M059J (cell line): ENCODE measurements at regions not wholly inside any gene's neighbourhood (a gene's known extent, or its start where the extent isn't known, plus 50 kb on each side); places are given as distances from the start of the nearest gene placed in this dataset.
"Not testable (repeated sequence)": the region's sequence is repeated elsewhere in the genome, so short reads cannot be mapped to it uniquely, and the experiment has no call there.

ENCODE experiments used
- DNase-seq: peaks from one replicate; pipeline ENCODE4 v3.0.0-alpha.2; 2012; ENCODE audit warnings: low read depth

- peak; percentile 41 for DNase-seq
These were observed 251.8 kb upstream of the DMRT1 start for GRCh38 chr9:589723-590122.

DNA sequence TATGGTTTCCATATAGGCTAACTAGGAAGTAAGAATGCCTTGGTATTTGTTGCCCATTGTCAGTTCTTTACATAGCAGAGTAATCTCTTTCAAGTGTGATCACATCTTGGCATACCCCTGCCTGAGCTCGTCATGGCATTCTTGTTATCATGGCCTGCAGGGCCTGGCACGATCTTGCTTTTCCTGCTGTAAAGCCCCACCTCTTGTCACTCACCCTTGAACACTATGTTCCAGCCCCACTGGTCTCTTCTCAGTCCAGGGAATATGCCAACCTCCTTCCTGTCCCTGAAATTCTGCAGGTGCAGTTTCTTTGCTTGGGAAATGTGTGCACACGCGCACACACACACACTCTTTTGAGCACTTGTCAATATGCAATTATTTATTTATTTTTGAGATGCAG lies 250.2 kb upstream of the DMRT1 start:
- DNase-seq: peak; percentile 4

DNA sequence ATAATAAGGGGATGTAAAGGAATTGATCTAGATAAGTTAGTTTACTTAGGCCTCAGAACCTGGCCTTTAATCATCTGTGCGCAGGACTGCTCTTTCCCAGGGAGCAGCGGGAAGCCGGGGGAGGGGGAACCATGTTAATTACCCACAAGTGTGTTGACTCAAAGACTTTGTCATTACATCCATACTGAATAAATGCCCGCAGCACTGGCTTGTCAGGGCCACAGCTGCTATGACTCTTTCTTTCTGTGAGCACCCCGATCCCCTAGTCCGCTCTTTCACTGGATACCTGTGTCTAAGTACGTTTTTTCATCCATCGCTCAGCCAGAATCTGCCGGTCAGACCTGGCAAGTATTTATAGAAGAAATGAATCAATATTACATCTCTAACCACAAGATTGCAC lies 249.3 kb upstream of the DMRT1 start:
- no peak for DNase-seq

- no peak for DNase-seq
These were observed 248.8 kb upstream of the DMRT1 start for GRCh38 chr9:592733-593132.

DNA sequence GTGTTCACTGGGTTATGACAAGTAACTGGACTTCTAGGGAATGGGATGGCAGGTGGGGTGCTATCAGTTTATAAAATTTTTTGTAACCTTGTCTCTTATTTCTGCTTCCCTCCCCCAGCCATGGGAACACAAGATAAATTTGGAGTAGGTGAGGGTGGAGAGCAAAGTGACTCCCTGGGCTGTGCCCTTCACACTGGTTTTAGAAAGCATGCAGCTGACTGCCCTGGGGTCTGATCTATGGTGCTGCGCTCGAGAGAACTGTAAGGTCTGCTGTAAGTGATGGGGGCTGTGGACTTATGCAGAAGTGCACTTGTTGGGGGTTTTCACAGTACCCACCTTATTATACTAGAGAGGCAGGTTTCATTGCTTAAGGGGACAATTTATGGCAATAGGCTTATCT lies 247.7 kb upstream of the DMRT1 start:
- DNase-seq: no peak

- DNase-seq: no peak
These were observed 244.8 kb upstream of the DMRT1 start for GRCh38 chr9:596703-597102.

DNA sequence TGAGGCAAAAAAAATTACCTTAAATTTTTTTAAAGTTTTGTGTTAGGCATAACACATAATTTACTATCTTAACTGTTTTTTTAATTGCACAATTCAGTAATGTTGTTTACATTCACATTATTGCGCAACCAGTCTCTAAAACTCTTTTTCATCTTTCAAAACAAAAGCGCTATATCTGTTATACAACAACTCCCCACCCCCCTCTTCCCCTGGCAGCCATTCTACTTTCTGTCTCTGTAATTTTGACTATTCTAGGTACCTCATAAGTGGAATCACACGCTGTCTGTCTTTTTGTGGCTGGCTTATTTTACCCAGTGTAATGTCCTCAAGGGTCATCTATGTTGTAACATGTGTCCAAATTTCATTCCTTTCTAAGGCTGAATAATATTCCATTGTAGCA lies 241.5 kb upstream of the DMRT1 start:
- DNase-seq: no peak

- DNase-seq: no peak
These were observed 238.8 kb upstream of the DMRT1 start for GRCh38 chr9:602716-603115.

DNA sequence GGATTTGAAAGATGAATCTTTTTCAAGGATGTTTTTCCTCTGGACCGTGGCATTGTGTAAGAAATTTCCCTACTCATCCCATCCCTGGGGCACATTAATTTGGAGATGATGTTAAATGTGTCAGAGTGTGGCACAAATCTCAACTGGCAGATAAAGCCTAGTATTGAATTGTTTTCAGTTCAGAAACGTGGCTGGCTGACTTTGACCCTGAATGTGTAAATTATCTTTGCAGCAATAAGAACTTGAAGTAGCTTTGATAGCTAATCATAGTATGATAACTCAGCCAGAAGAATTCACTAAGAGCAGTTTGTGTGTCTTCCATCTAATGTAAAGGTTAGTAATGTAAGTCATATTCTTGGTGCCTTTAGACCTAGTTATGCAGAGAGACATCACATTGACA lies 238.4 kb upstream of the DMRT1 start:
- no peak for DNase-seq

DNA sequence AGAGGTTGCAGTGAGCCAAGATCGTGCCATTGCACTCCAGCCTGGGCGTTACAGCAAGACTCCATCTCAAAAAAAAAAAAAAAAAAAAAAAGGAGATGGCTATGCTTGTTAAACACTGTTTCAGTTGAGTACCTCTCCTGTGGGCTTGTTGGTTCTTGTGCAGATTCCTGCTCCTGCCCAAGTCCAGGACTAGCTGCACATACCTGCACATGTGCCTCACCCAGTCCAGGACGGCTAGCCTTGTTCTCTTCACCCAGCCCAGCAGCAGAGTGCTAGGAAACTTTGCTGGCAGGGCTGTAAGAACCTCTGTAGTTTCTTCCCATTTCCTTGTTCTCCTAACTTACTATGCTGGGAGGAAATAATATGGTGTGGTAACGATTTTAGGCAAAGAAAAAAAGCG lies 234.1 kb upstream of the DMRT1 start:
- DNase-seq: no peak

DNA sequence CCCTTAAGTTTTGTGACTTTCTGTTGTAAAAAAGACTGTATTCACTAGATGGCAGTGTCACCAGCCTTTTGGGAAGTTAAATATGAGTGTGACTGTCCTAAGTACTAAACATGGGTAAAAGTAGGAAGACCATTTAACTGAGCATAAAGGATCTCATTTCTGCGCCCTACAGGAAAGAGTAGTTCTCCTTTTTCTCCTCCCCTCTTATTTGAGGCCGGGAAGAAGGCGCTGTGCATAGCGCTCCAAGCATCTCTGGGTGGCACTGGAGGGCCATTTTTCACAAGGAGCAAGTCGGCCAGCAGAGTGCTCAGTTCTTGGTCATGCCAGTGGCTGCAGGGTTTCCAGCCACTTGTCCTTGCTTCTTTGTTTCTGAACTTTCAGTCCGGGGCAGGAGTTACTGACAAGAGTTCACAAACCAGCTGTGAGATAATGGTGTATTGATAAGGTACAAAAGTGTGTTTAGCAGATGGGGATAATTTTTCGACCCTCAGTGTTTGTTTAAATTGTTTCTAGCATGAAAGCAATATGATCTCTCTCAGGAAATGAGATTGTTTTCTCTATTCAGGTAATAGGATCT lies 227.6 kb upstream of the DMRT1 start:
- DNase-seq: peak; percentile 93

- peak; percentile 15 for DNase-seq
These were observed 227.1 kb upstream of the DMRT1 start for GRCh38 chr9:614431-614830.

- no peak for DNase-seq
These were observed 225.7 kb upstream of the DMRT1 start for GRCh38 chr9:615756-616155.

GRCh38 chr9:616694-617093 lies 224.8 kb upstream of the DMRT1 start:
- no peak for DNase-seq

- DNase-seq: no peak
These were observed 223.9 kb upstream of the DMRT1 start for GRCh38 chr9:617445-618085.

- no peak for DNase-seq
These were observed 223.0 kb upstream of the DMRT1 start for GRCh38 chr9:618478-618877.

- DNase-seq: no peak
These were observed 220.2 kb upstream of the DMRT1 start for GRCh38 chr9:621201-621855.

DNA sequence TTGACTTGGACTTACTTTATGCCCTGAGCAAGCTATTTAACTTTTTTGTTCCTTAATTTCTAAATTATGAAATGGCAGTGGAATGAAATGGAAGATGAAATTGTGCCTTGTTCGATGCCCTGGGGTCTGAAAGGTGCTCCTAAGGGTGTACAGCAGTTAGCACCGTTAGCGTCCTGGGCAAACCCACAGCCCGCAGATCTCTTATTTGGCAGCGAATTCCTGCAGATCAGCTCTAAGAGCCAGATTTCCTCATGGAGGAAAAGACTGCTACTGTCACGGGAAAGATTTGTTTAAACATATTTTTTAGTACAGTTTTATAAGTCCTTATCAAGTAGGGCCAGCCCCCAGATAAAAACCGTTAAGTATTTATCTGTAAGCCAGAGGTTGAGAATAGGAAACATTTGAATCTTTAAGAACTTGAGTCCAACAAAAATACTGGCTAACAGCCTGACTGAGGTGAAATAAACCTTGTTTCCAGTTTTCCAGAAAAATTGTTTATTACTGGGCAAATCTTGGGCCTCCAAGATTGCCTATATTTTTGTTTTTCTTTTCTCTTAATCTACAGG lies 216.5 kb upstream of the DMRT1 start:
- no peak for DNase-seq

- DNase-seq: no peak
These were observed 215.9 kb upstream of the DMRT1 start for GRCh38 chr9:625613-626012.

- not testable (repeated sequence) for DNase-seq
These were observed 215.4 kb upstream of the DMRT1 start for GRCh38 chr9:626114-626513.

- DNase-seq: no peak
These were observed 214.9 kb upstream of the DMRT1 start for GRCh38 chr9:626596-626995.

- DNase-seq: no peak
These were observed 214.0 kb upstream of the DMRT1 start for GRCh38 chr9:627336-627970.

DNA sequence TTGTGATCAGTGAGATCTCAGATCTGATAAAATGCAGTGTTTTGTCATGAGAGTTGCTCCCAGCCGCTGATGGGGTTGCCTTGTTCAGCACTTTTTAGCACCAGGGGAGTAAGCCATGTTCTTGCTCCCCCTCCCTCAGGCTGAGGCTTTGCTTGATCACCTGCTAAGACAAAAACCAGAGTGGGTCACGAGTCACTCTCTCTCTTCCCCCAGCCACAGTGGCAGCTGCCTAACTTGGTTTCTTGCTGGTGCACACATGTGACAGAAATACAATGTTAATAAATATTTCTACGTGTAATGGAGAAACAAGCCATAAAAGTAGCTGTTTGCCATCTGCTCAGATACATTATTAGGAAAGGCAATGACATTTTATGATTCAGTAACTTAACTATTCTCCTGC lies 212.4 kb upstream of the DMRT1 start:
- DNase-seq: peak; percentile 47
